RCC 7860 (cell line): ENCODE measurements at regions not wholly inside any gene's neighbourhood (a gene's known extent, or its start where the extent isn't known, plus 50 kb on each side); places are given as distances from the start of the nearest gene placed in this dataset.

Experiments
- DNase-seq: peaks from one replicate; pipeline ENCODE4 v3.0.0-alpha.2; 2015; ENCODE audit warnings: low spot score
- FAIRE-seq: peaks from 2 replicates; lab custom pipeline; 2012; peaks lifted over from hg19 to GRCh38; lab: Jason Lieb, UNC

- FAIRE-seq (no peak), DNase-seq (no peak)
Observed at GRCh38 chr4:45368832-45369231, 642.5 kb upstream of the GNPDA2 start.

GRCh38 chr4:45363931-45364330, 637.6 kb upstream of the GNPDA2 start:
- FAIRE-seq = no peak
- DNase-seq = no peak

GRCh38 chr4:45358573-45359506, 632.5 kb upstream of the GNPDA2 start:
- FAIRE-seq (no peak), DNase-seq (no peak)

GRCh38 chr4:45353161-45353560, 626.8 kb upstream of the GNPDA2 start:
- no peak for FAIRE-seq
- DNase-seq = no peak

GRCh38 chr4:45350438-45350837, 624.1 kb upstream of the GNPDA2 start:
- DNase-seq = no peak
- FAIRE-seq = no peak

- DNase-seq (no peak), FAIRE-seq (no peak)
Observed at GRCh38 chr4:45349859-45350258, 623.5 kb upstream of the GNPDA2 start.

GRCh38 chr4:45346816-45347435, 620.6 kb upstream of the GNPDA2 start:
- FAIRE-seq (no peak), DNase-seq (no peak)

GRCh38 chr4:45345558-45345957, 619.2 kb upstream of the GNPDA2 start:
- FAIRE-seq = no peak
- DNase-seq = no peak

- DNase-seq (no peak), FAIRE-seq (no peak)
Observed at GRCh38 chr4:45331802-45332201, 605.4 kb upstream of the GNPDA2 start.

- DNase-seq (no peak), FAIRE-seq (no peak)
Observed at GRCh38 chr4:45327544-45327943, 601.2 kb upstream of the GNPDA2 start.

- FAIRE-seq (no peak), DNase-seq (no peak)
Observed at GRCh38 chr4:45324455-45325417, 598.4 kb upstream of the GNPDA2 start.

- FAIRE-seq (no peak), DNase-seq (no peak)
Observed at GRCh38 chr4:45323453-45324058, 597.2 kb upstream of the GNPDA2 start.

GRCh38 chr4:45317739-45318138, 591.4 kb upstream of the GNPDA2 start:
- DNase-seq (no peak), FAIRE-seq (no peak)

- DNase-seq = no peak
- no peak for FAIRE-seq
Observed at GRCh38 chr4:45317276-45317675, 590.9 kb upstream of the GNPDA2 start.

- DNase-seq (no peak), FAIRE-seq (no peak)
Observed at GRCh38 chr4:45316257-45316656, 589.9 kb upstream of the GNPDA2 start.

GRCh38 chr4:45302828-45303227, 576.5 kb upstream of the GNPDA2 start:
- FAIRE-seq = no peak
- DNase-seq = no peak

- no peak for DNase-seq
- no peak for FAIRE-seq
Observed at GRCh38 chr4:45294464-45294863, 568.1 kb upstream of the GNPDA2 start.

GRCh38 chr4:45293335-45293734, 567.0 kb upstream of the GNPDA2 start:
- DNase-seq = no peak
- FAIRE-seq = no peak

GRCh38 chr4:45292844-45293243, 566.5 kb upstream of the GNPDA2 start:
- DNase-seq (no peak), FAIRE-seq (no peak)

GRCh38 chr4:45284400-45285085, 558.2 kb upstream of the GNPDA2 start:
- no peak for DNase-seq
- no peak for FAIRE-seq
